Caco-2 (cell line): ENCODE measurements at regions not wholly inside any gene's neighbourhood (a gene's known extent, or its start where the extent isn't known, plus 50 kb on each side); places are given as distances from the start of the nearest gene placed in this dataset.
"Not testable (repeated sequence)": the region's sequence is repeated elsewhere in the genome, so short reads cannot be mapped to it uniquely, and the experiment has no call there.

Experiments
- BruUV-seq: library from RNA; stranded (reverse); fragments of 400-500 nt; replicated peaks from 2 replicates; lab custom pipeline; 2021; lab: Mats Ljungman, UMichigan
- CTCF ChIA-PET: fragments of 300-600 bp; sonication (Branson Sonifier 250); formaldehyde crosslinking; loops from one replicate; lab custom pipeline; 2022; ENCODE audit warnings: antibody characterized with exemption; lab: Charles Lee
- POLR2A ChIA-PET: fragments of 300-600 bp; sonication (Branson Sonifier 250); formaldehyde crosslinking; loops from one replicate; lab custom pipeline; 2022; ENCODE audit warnings: antibody characterized with exemption; lab: Charles Lee
- DNase-seq, 2 experiments: peaks; one replicate each; pipeline versions ENCODE4 v3.0.0 to v3.0.0-alpha.2; 2020 to 2022
- H3K27me3 ChIP-seq: replicated peaks from 2 replicates; pipeline ENCODE4 v1.6.0; 2011; ENCODE audit warnings: low read length; ENCODE audit not compliant: control insufficient read depth, insufficient read depth
- H3K36me3 ChIP-seq: 2 replicates; pipeline ENCODE4 v1.5.1; 2011; ENCODE audit warnings: low read length; ENCODE audit not compliant: control insufficient read depth, insufficient read depth
- H3K4me1 ChIP-seq: fragments of 250-450 bp; sonication (Bioruptor Pico); 2 replicates; pipeline ENCODE4 v1.5.1; 2020; ENCODE audit warnings: mild to moderate bottlenecking
- H3K4me3 ChIP-seq: 2 replicates; pipeline ENCODE4 v1.5.1; 2011; ENCODE audit warnings: low read depth, mild to moderate bottlenecking, control low read depth, low read length
- H3K9me3 ChIP-seq: fragments of 250-450 bp; sonication (Bioruptor Pico); 2 replicates; pipeline ENCODE4 v1.5.1; 2020; ENCODE audit warnings: mild to moderate bottlenecking, moderate library complexity
- H3K27ac Mint-ChIP-seq: one replicate; pipeline ENCODE4 v1.8.0; 2022; ENCODE audit warnings: mixed read lengths; ENCODE audit not compliant: unreplicated experiment
- H3K27me3 Mint-ChIP-seq: one replicate; pipeline ENCODE4 v1.8.0; 2022; ENCODE audit warnings: mixed read lengths; ENCODE audit not compliant: insufficient read depth, unreplicated experiment
- H3K36me3 Mint-ChIP-seq: one replicate; pipeline ENCODE4 v1.8.0; 2022; ENCODE audit warnings: mild to moderate bottlenecking, mixed read lengths; ENCODE audit not compliant: insufficient read depth, unreplicated experiment
- H3K4me1 Mint-ChIP-seq: one replicate; pipeline ENCODE4 v1.8.0; 2022; ENCODE audit warnings: low read depth, mixed read lengths; ENCODE audit not compliant: unreplicated experiment
- H3K4me3 Mint-ChIP-seq: one replicate; pipeline ENCODE4 v1.8.0; 2022; ENCODE audit warnings: mild to moderate bottlenecking, moderate library complexity, mixed read lengths; ENCODE audit not compliant: unreplicated experiment
- H3K9me3 Mint-ChIP-seq: one replicate; pipeline ENCODE4 v1.8.0; 2022; ENCODE audit warnings: mixed read lengths; ENCODE audit not compliant: unreplicated experiment
- intact Hi-C: fragments of 100-400 bp; cut with micrococcal nuclease; formaldehyde crosslinking; loops from one replicate; pipeline ENCODE4 v1.10.0; 2022; ENCODE audit not compliant: unreplicated experiment
- TF ChIP-seq, protein P1 (sequence below), 2 experiments: fragments of 200-600 bp in 1 of 2; IDR thresholded peaks; 1 replicate in 1 of 2; 2 replicates in 1 of 2; pipeline versions ENCODE4 v1.5.1 to v1.8.0; 2011 to 2022; ENCODE audit warnings: antibody characterized with exemption in 1 of 2, control low read depth in 1 of 2, inconsistent platforms in 1 of 2, low read depth in 1 of 2, low read length in 1 of 2, mild to moderate bottlenecking in 1 of 2, moderate library complexity in 1 of 2; ENCODE audit not compliant: insufficient read depth in 1 of 2, severe bottlenecking in 1 of 2, unreplicated experiment in 1 of 2

DNA sequence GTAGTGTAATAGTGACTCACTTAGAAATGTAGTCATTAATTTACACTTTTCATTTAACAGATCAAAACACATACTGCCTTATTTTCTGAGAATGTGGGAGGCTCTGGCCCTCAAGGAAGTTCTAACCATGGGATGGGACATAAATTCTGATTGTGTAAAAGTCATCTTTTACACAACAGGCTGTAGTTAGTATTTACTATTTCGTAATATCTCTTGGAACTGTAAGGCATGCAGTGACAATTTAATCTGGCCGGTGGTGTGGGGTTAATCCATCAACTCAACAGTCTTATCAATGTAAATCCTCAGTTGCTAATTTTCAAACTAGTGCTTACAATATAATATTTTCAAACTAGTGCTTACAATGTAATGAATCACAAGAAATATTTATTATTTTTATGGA, 1599.2 kb downstream of the EFNB2 start:
- H3K27me3 Mint-ChIP-seq: peaks cover 1% of the 10 kb centered on the region
- H3K4me1 Mint-ChIP-seq: no peaks in the 10 kb centered on the region
- no peak overlapping the region for H3K4me3 ChIP-seq
- no TSS peak for BruUV-seq
- H3K27me3 ChIP-seq: no peaks in the 10 kb centered on the region
- H3K4me3 Mint-ChIP-seq: no peak overlapping the region
- H3K4me1 ChIP-seq: no peaks in the 10 kb centered on the region
- DNase-seq: no peak
- no peak overlapping the region for H3K27ac Mint-ChIP-seq
- no peaks in the 10 kb centered on the region for H3K36me3 Mint-ChIP-seq
- ChIA-PET CTCF (no interaction called here), POLR2A (no interaction called here)
- H3K36me3 ChIP-seq: no peaks in the 10 kb centered on the region
- intact Hi-C loops: no loop called here
- TF ChIP-seq, protein P1, sequence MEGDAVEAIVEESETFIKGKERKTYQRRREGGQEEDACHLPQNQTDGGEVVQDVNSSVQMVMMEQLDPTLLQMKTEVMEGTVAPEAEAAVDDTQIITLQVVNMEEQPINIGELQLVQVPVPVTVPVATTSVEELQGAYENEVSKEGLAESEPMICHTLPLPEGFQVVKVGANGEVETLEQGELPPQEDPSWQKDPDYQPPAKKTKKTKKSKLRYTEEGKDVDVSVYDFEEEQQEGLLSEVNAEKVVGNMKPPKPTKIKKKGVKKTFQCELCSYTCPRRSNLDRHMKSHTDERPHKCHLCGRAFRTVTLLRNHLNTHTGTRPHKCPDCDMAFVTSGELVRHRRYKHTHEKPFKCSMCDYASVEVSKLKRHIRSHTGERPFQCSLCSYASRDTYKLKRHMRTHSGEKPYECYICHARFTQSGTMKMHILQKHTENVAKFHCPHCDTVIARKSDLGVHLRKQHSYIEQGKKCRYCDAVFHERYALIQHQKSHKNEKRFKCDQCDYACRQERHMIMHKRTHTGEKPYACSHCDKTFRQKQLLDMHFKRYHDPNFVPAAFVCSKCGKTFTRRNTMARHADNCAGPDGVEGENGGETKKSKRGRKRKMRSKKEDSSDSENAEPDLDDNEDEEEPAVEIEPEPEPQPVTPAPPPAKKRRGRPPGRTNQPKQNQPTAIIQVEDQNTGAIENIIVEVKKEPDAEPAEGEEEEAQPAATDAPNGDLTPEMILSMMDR (IDR thresholded peaks at IDR 0.05; ENCODE audit: insufficient read depth in 1 of 2, low read depth in 1 of 2, low read length in 1 of 2, severe bottlenecking in 1 of 2, unreplicated experiment in 1 of 2): no peak
- no peaks in the 10 kb centered on the region for H3K9me3 Mint-ChIP-seq
- H3K9me3 ChIP-seq: no peaks in the 10 kb centered on the region

GRCh38 chr13:104920513-104920912, 1614.9 kb downstream of the EFNB2 start:
- peaks cover 12% of the 10 kb centered on the region for H3K9me3 Mint-ChIP-seq
- DNase-seq, BruUV-seq, H3K36me3 Mint-ChIP-seq, H3K4me3 Mint-ChIP-seq, intact Hi-C loops, H3K36me3 ChIP-seq, POLR2A ChIA-PET, H3K4me3 ChIP-seq, H3K4me1 ChIP-seq, CTCF ChIA-PET, H3K4me1 Mint-ChIP-seq, H3K27me3 Mint-ChIP-seq, H3K9me3 ChIP-seq, H3K27ac Mint-ChIP-seq, H3K27me3 ChIP-seq: not testable (repeated sequence)

DNA sequence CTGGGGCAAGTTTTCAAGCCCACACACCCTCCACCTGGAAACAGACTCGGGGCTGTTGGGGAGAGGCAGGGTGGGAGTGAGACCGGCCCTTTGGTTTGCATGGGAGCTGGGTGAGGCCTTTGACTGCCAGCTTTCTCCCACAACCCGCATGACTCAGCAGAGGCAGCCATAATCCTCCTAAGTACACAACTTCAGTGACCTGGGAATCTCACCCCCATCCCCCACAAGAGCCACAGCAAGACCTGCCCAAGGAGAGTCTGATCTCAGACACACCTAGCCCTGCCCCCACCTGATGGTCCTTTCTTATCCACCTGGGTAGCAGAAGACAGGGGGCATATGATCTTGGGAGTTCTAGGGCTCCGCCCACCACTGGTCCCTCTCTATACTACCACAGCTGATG, 1615.4 kb downstream of the EFNB2 start:
- no peaks in the 10 kb centered on the region for H3K4me1 ChIP-seq
- intact Hi-C loops: no loop called here
- ChIA-PET CTCF (no interaction called here), POLR2A (no interaction called here)
- no peak overlapping the region for H3K27ac Mint-ChIP-seq
- H3K4me1 Mint-ChIP-seq: no peaks in the 10 kb centered on the region
- H3K27me3 Mint-ChIP-seq: no peaks in the 10 kb centered on the region
- no peaks in the 10 kb centered on the region for H3K27me3 ChIP-seq
- no peaks in the 10 kb centered on the region for H3K36me3 Mint-ChIP-seq
- peaks cover 12% of the 10 kb centered on the region for H3K9me3 Mint-ChIP-seq
- H3K36me3 ChIP-seq: no peaks in the 10 kb centered on the region
- no peaks in the 10 kb centered on the region for H3K9me3 ChIP-seq
- TF ChIP-seq, protein P1 (IDR thresholded peaks at IDR 0.05; ENCODE audit: insufficient read depth in 1 of 2, low read depth in 1 of 2, low read length in 1 of 2, severe bottlenecking in 1 of 2, unreplicated experiment in 1 of 2): no peak
- DNase-seq: peak in 1 of 2 experiments; percentile 33
- no TSS peak for BruUV-seq
- H3K4me3 Mint-ChIP-seq: no peak overlapping the region
- no peak overlapping the region for H3K4me3 ChIP-seq
